HG03442 (cell line): ENCODE measurements at regions not wholly inside any gene's neighbourhood (a gene's known extent, or its start where the extent isn't known, plus 50 kb on each side); places are given as distances from the start of the nearest gene placed in this dataset.
"Not testable (repeated sequence)": the region's sequence is repeated elsewhere in the genome, so short reads cannot be mapped to it uniquely, and the experiment has no call there.

Experiments
- ATAC-seq: cut with Tn5 transposase; IDR thresholded peaks from one replicate; pipeline ENCODE4 v1.9.1; 2021; ENCODE audit warnings: mild to moderate bottlenecking, moderate library complexity; ENCODE audit not compliant: unreplicated experiment

- ATAC-seq = no peak
These were observed 274.8 kb upstream of the HS6ST1 start for GRCh38 chr2:128593518-128593878.

GRCh38 chr2:128593879-128594650, 275.4 kb upstream of the HS6ST1 start:
- no peak for ATAC-seq

GRCh38 chr2:128594651-128594910, 275.9 kb upstream of the HS6ST1 start:
- ATAC-seq = no peak

GRCh38 chr2:128594953-128595677, 276.4 kb upstream of the HS6ST1 start:
- ATAC-seq = no peak

GRCh38 chr2:128595763-128596395, 277.2 kb upstream of the HS6ST1 start:
- no peak for ATAC-seq

GRCh38 chr2:128596396-128597120, 277.9 kb upstream of the HS6ST1 start:
- ATAC-seq = no peak

GRCh38 chr2:128597121-128597762, 278.6 kb upstream of the HS6ST1 start:
- no peak for ATAC-seq

- not testable (repeated sequence) for ATAC-seq
These were observed 279.6 kb upstream of the HS6ST1 start for GRCh38 chr2:128598260-128598659.

GRCh38 chr2:128598862-128599441, 280.3 kb upstream of the HS6ST1 start:
- ATAC-seq = no peak

GRCh38 chr2:128599700-128600099, 281.0 kb upstream of the HS6ST1 start:
- no peak for ATAC-seq

GRCh38 chr2:128600581-128601297, 282.1 kb upstream of the HS6ST1 start:
- ATAC-seq = no peak

- no peak for ATAC-seq
These were observed 282.8 kb upstream of the HS6ST1 start for GRCh38 chr2:128601298-128602037.

- no peak for ATAC-seq
These were observed 283.5 kb upstream of the HS6ST1 start for GRCh38 chr2:128602038-128602698.

GRCh38 chr2:128602699-128603101, 284.0 kb upstream of the HS6ST1 start:
- ATAC-seq = no peak

GRCh38 chr2:128603411-128603924, 284.8 kb upstream of the HS6ST1 start:
- no peak for ATAC-seq

GRCh38 chr2:128604045-128604444, 285.4 kb upstream of the HS6ST1 start:
- ATAC-seq = no peak

GRCh38 chr2:128604581-128604980, 285.9 kb upstream of the HS6ST1 start:
- not testable (repeated sequence) for ATAC-seq

- ATAC-seq = no peak
These were observed 286.8 kb upstream of the HS6ST1 start for GRCh38 chr2:128605421-128605820.

- ATAC-seq = no peak
These were observed 287.3 kb upstream of the HS6ST1 start for GRCh38 chr2:128605931-128606330.
